ENCODE measurements at regions not wholly inside any gene's neighbourhood (a gene's known extent, or its start where the extent isn't known, plus 50 kb on each side); places are given as distances from the start of the nearest gene placed in this dataset.

DNA sequence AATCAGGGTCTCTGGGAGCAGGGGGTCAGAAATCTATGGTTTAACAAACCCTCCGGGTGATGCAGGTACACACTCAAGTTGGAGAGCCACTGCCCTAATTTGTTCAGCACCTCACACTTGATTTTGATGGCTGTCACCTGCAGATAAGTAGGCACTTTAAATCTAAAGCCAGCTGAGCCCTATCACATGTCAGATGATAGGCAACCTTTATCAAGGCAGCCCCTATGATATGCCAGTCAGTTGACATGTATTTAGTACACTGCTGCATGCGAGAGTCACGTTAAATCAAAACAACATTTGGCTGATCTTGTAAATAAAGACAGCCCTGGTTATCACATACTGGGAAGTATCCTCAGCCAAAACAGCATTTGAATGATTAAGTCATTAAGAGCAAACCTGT is 104.4 kb upstream of the MCTP2 start:
- no peak for TF ChIP-seq POLR2A (IDR thresholded peaks at IDR 0.05)
- TF ChIP-seq, protein P1, sequence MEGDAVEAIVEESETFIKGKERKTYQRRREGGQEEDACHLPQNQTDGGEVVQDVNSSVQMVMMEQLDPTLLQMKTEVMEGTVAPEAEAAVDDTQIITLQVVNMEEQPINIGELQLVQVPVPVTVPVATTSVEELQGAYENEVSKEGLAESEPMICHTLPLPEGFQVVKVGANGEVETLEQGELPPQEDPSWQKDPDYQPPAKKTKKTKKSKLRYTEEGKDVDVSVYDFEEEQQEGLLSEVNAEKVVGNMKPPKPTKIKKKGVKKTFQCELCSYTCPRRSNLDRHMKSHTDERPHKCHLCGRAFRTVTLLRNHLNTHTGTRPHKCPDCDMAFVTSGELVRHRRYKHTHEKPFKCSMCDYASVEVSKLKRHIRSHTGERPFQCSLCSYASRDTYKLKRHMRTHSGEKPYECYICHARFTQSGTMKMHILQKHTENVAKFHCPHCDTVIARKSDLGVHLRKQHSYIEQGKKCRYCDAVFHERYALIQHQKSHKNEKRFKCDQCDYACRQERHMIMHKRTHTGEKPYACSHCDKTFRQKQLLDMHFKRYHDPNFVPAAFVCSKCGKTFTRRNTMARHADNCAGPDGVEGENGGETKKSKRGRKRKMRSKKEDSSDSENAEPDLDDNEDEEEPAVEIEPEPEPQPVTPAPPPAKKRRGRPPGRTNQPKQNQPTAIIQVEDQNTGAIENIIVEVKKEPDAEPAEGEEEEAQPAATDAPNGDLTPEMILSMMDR (IDR thresholded peaks at IDR 0.05): no peak
